Caco-2 (cell line): ENCODE measurements at regions not wholly inside any gene's neighbourhood (a gene's known extent, or its start where the extent isn't known, plus 50 kb on each side); places are given as distances from the start of the nearest gene placed in this dataset.
"Not testable (repeated sequence)": the region's sequence is repeated elsewhere in the genome, so short reads cannot be mapped to it uniquely, and the experiment has no call there.

Experiments
- BruUV-seq: library from RNA; stranded (reverse); fragments of 400-500 nt; replicated peaks from 2 replicates; lab custom pipeline; 2021; lab: Mats Ljungman, UMichigan
- CTCF ChIA-PET: fragments of 300-600 bp; sonication (Branson Sonifier 250); formaldehyde crosslinking; loops from one replicate; lab custom pipeline; 2022; ENCODE audit warnings: antibody characterized with exemption; lab: Charles Lee
- POLR2A ChIA-PET: fragments of 300-600 bp; sonication (Branson Sonifier 250); formaldehyde crosslinking; loops from one replicate; lab custom pipeline; 2022; ENCODE audit warnings: antibody characterized with exemption; lab: Charles Lee
- DNase-seq, 2 experiments: peaks; one replicate each; pipeline versions ENCODE4 v3.0.0 to v3.0.0-alpha.2; 2020 to 2022
- H3K27me3 ChIP-seq: replicated peaks from 2 replicates; pipeline ENCODE4 v1.6.0; 2011; ENCODE audit warnings: low read length; ENCODE audit not compliant: control insufficient read depth, insufficient read depth
- H3K36me3 ChIP-seq: 2 replicates; pipeline ENCODE4 v1.5.1; 2011; ENCODE audit warnings: low read length; ENCODE audit not compliant: control insufficient read depth, insufficient read depth
- H3K4me1 ChIP-seq: fragments of 250-450 bp; sonication (Bioruptor Pico); 2 replicates; pipeline ENCODE4 v1.5.1; 2020; ENCODE audit warnings: mild to moderate bottlenecking
- H3K4me3 ChIP-seq: 2 replicates; pipeline ENCODE4 v1.5.1; 2011; ENCODE audit warnings: low read depth, mild to moderate bottlenecking, control low read depth, low read length
- H3K9me3 ChIP-seq: fragments of 250-450 bp; sonication (Bioruptor Pico); 2 replicates; pipeline ENCODE4 v1.5.1; 2020; ENCODE audit warnings: mild to moderate bottlenecking, moderate library complexity
- H3K27ac Mint-ChIP-seq: one replicate; pipeline ENCODE4 v1.8.0; 2022; ENCODE audit warnings: mixed read lengths; ENCODE audit not compliant: unreplicated experiment
- H3K27me3 Mint-ChIP-seq: one replicate; pipeline ENCODE4 v1.8.0; 2022; ENCODE audit warnings: mixed read lengths; ENCODE audit not compliant: insufficient read depth, unreplicated experiment
- H3K36me3 Mint-ChIP-seq: one replicate; pipeline ENCODE4 v1.8.0; 2022; ENCODE audit warnings: mild to moderate bottlenecking, mixed read lengths; ENCODE audit not compliant: insufficient read depth, unreplicated experiment
- H3K4me1 Mint-ChIP-seq: one replicate; pipeline ENCODE4 v1.8.0; 2022; ENCODE audit warnings: low read depth, mixed read lengths; ENCODE audit not compliant: unreplicated experiment
- H3K4me3 Mint-ChIP-seq: one replicate; pipeline ENCODE4 v1.8.0; 2022; ENCODE audit warnings: mild to moderate bottlenecking, moderate library complexity, mixed read lengths; ENCODE audit not compliant: unreplicated experiment
- H3K9me3 Mint-ChIP-seq: one replicate; pipeline ENCODE4 v1.8.0; 2022; ENCODE audit warnings: mixed read lengths; ENCODE audit not compliant: unreplicated experiment
- CTCF ChIP-seq, 2 experiments: fragments of 200-600 bp in 1 of 2; IDR thresholded peaks; 1 replicate in 1 of 2; 2 replicates in 1 of 2; pipeline versions ENCODE4 v1.5.1 to v1.8.0; 2011 to 2022; ENCODE audit warnings: antibody characterized with exemption in 1 of 2, control low read depth in 1 of 2, inconsistent platforms in 1 of 2, low read depth in 1 of 2, low read length in 1 of 2, mild to moderate bottlenecking in 1 of 2, moderate library complexity in 1 of 2; ENCODE audit not compliant: insufficient read depth in 1 of 2, severe bottlenecking in 1 of 2, unreplicated experiment in 1 of 2
- intact Hi-C: fragments of 100-400 bp; cut with micrococcal nuclease; formaldehyde crosslinking; loops from one replicate; pipeline ENCODE4 v1.10.0; 2022; ENCODE audit not compliant: unreplicated experiment

DNA sequence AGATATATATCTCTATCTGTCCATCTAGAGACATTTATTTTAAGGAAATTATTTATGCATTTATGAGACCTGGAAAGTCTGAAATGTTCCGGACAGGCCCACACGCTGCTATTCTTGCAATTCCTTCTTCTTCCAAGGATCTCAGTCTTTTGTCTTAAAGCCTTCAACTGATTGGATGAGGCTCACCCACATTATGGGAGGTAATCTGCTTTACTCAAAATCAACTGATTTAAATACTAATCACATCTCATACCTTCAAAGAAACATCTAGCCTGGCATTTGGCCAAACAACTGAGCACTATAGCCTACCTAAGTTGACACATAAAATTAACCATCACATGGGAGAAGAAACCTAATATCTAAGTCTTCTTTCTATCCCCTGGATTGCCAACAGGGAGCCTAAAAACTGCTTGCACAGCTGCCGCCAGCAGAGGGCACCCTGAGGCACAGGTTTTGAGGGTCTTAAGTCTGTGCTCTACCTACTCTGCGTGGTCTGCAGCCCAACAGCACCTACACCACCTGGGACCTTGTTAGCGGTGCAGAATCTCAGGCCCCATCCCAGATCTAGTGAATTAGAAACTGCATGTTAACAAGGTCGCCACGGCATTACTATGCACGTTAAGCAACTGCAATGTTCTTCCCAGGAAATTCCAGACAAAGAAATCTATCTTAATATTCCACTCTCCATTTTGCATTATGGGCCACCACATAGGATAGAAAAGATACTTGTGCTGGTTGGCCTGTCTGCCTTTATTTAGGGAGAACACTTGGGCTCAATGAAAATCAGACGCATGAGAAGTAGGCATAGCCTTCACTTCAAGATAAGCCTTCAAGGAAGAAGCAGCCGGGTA, 249.7 kb downstream of the FOXG1 start:
- Mint-ChIP-seq H3K9me3 (peaks cover 30% of the 10 kb centered on the region), H3K36me3 (no peaks in the 10 kb centered on the region), H3K27ac (no peak overlapping the region), H3K4me1 (no peaks in the 10 kb centered on the region), H3K4me3 (no peak overlapping the region), H3K27me3 (peaks cover under 1% of the 10 kb centered on the region)
- CTCF ChIA-PET, result no interaction called here
- Histone ChIP-seq H3K27me3 (no peaks in the 10 kb centered on the region), H3K9me3 (no peaks in the 10 kb centered on the region; the same call in none of the 2 replicates), H3K4me3 (no peak overlapping the region), H3K4me1 (no peaks in the 10 kb centered on the region), H3K36me3 (no peaks in the 10 kb centered on the region)
- no TSS peak for BruUV-seq
- POLR2A ChIA-PET, result no interaction called here
- intact Hi-C loops, result loop anchor here (1.0 to 10.0 kb wide), 4 partner anchors 206 to 1199 kb away; no protein-coding TSS in a partner anchor
- TF ChIP-seq CTCF (IDR thresholded peaks at IDR 0.05; ENCODE audit: insufficient read depth in 1 of 2, low read depth in 1 of 2, low read length in 1 of 2, severe bottlenecking in 1 of 2, unreplicated experiment in 1 of 2), result peak; percentile 50 to 67
- DNase-seq, result peak; percentile 43 to 53

DNA sequence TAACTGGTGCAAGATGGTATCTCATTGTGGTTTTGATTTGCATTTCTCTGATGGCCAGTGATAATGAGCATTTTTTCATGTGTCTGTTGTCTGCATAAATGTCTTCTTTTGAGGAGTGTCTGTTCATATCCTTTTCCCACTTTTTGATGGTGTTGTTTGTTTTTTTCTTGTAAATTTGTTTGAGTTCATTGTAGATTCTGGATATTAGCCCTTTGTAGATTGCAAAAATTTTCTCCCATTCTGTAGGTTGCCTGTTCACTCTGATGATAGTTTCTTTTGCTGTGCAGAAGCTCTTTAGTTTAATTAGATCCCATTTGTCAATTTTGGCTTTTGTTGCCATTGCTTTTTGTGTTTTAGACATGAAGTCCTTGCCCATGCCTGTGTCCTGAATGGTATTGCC, 256.9 kb downstream of the FOXG1 start:
- H3K27me3 Mint-ChIP-seq, H3K27me3 ChIP-seq, H3K4me3 ChIP-seq, H3K4me3 Mint-ChIP-seq, H3K4me1 ChIP-seq, H3K9me3 ChIP-seq, intact Hi-C loops, H3K27ac Mint-ChIP-seq, H3K36me3 ChIP-seq, POLR2A ChIA-PET, CTCF ChIA-PET, BruUV-seq, DNase-seq, H3K36me3 Mint-ChIP-seq, H3K4me1 Mint-ChIP-seq: not testable (repeated sequence)
- H3K9me3 Mint-ChIP-seq, result peaks cover 45% of the 10 kb centered on the region

DNA sequence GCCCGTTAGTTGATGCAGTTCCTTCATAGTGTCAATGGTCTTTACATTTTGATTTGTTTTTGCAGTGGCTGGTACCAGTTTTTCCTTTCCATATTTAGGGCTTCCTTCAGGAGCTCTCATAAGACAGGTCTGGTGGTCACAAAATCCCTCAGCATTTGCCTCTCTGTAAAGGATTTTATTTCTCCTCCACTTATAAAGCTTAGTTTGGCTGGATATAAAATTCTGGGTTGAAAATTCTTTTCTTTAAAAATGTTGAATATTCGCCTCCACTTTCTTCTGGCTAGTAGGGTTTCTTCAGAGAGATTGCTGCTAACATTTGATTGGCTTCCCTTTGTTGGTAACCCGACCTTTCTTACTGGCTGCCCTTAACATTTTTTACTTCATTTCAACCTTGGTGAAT, 260.9 kb downstream of the FOXG1 start:
- H3K27me3 ChIP-seq, POLR2A ChIA-PET, intact Hi-C loops, H3K36me3 Mint-ChIP-seq, H3K4me1 Mint-ChIP-seq, H3K27me3 Mint-ChIP-seq, BruUV-seq, H3K27ac Mint-ChIP-seq, H3K9me3 ChIP-seq, H3K36me3 ChIP-seq, H3K4me3 Mint-ChIP-seq, CTCF ChIA-PET, DNase-seq, H3K4me3 ChIP-seq: not testable (repeated sequence)
- H3K4me1 ChIP-seq, result peaks cover 18% of the 10 kb centered on the region
- peaks cover 30% of the 10 kb centered on the region for H3K9me3 Mint-ChIP-seq

DNA sequence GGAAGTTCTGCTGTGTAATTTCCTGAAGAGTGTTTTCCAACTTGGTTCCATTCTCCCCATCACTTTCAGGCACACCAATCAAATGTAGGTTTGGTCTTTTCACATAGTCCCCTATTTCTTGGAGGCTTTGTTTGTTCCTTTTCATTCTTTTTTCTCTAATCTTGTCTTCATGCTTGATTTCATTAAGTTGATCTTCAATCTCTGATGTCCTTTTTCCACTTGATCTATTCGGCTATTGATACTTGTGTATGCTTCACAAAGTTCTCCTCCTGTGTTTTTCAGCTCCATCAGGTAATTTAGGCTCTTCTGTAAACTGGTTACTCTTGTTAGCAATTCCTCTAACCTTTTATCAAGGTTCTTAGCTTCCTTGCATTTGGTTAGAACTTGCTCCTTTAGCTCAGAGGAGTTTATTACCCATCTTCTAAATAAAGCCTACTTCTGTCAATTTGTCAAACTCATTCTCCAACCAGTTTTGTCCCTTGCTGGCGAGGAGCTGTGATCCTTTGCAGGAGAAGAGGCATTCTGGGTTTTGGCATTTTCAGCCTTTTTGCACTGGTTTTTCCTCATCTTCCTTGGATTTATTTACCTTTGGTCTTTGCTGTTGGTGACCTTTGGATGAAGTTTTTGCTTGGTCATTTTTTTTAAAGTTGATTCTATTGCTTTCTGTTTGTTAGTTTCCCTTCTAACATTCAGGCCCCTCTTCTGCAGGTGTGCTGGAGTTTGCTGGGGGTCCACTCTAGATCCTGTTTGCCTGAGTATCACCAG, 261.5 kb downstream of the FOXG1 start:
- not testable (repeated sequence) for BruUV-seq

More for the DNA sequence above, 261.5 kb downstream of the FOXG1 start:
- H3K36me3 ChIP-seq, H3K27ac Mint-ChIP-seq, H3K4me1 Mint-ChIP-seq, H3K27me3 ChIP-seq, intact Hi-C loops, H3K9me3 ChIP-seq, H3K36me3 Mint-ChIP-seq, CTCF ChIA-PET, H3K4me3 Mint-ChIP-seq, DNase-seq, H3K4me3 ChIP-seq, POLR2A ChIA-PET, H3K27me3 Mint-ChIP-seq: not testable (repeated sequence)
- peaks cover 30% of the 10 kb centered on the region for H3K9me3 Mint-ChIP-seq
- H3K4me1 ChIP-seq, result peaks cover 18% of the 10 kb centered on the region
